SK-N-SH treated with all-trans-retinoic acid at 6 μM for 48 hours (cell line): ENCODE measurements at regions not wholly inside any gene's neighbourhood (a gene's known extent, or its start where the extent isn't known, plus 50 kb on each side); places are given as distances from the start of the nearest gene placed in this dataset.

Experiments
- ARNTL ChIP-seq: fragments of 450-650 bp; formaldehyde crosslinking; IDR thresholded peaks from 2 replicates; pipeline ENCODE4 v1.5.0; 2020; ENCODE audit warnings: low read depth, mild to moderate bottlenecking, moderate library complexity, borderline replicate concordance
- BACH2 ChIP-seq: fragments of 250-450 bp; sonication (Bioruptor Pico); IDR thresholded peaks from 2 replicates; pipeline ENCODE4 v1.9.0; 2021; ENCODE audit warnings: mild to moderate bottlenecking, borderline replicate concordance
- CREB5 ChIP-seq: fragments of 250-450 bp; sonication (Bioruptor Pico); IDR thresholded peaks from 2 replicates; pipeline ENCODE4 v1.5.1; 2020; ENCODE audit warnings: low read depth, mild to moderate bottlenecking, moderate library complexity
- CSDC2 ChIP-seq: fragments of 250-450 bp; sonication (Bioruptor Pico); IDR thresholded peaks from 2 replicates; pipeline ENCODE4 v1.5.0; 2020; ENCODE audit warnings: mild to moderate bottlenecking, moderate library complexity
- ISL1 ChIP-seq: fragments of 250-450 bp; sonication (Bioruptor Pico); IDR thresholded peaks from 2 replicates; pipeline ENCODE4 v2.1.2; 2022; ENCODE audit warnings: mild to moderate bottlenecking, moderate library complexity
- PATZ1 ChIP-seq: fragments of 250-450 bp; sonication (Bioruptor Pico); IDR thresholded peaks from 2 replicates; pipeline ENCODE4 v1.8.0; 2020; ENCODE audit warnings: mild to moderate bottlenecking, moderate library complexity, borderline replicate concordance
- POU6F1 ChIP-seq: fragments of 250-450 bp; sonication (Bioruptor Pico); IDR thresholded peaks from 2 replicates; pipeline ENCODE4 v1.8.0; 2021; ENCODE audit warnings: low read depth, mild to moderate bottlenecking, moderate library complexity, borderline replicate concordance
- PPARA ChIP-seq: fragments of 250-450 bp; sonication (Bioruptor Pico); IDR thresholded peaks from 2 replicates; pipeline ENCODE4 v1.5.0; 2020; ENCODE audit warnings: mild to moderate bottlenecking, borderline replicate concordance
- RARB ChIP-seq: fragments of 250-450 bp; sonication (Bioruptor Pico); IDR thresholded peaks from 2 replicates; pipeline ENCODE4 v1.8.0; 2021; ENCODE audit warnings: mild to moderate bottlenecking, moderate library complexity
- ZFP3 ChIP-seq: fragments of 250-450 bp; sonication (Bioruptor Pico); IDR thresholded peaks from 2 replicates; pipeline ENCODE4 v1.5.0; 2020; ENCODE audit warnings: mild to moderate bottlenecking, moderate library complexity
- ZFP30 ChIP-seq: fragments of 450-650 bp; formaldehyde crosslinking; IDR thresholded peaks from 2 replicates; pipeline ENCODE4 v1.5.0; 2022; ENCODE audit warnings: mild to moderate bottlenecking, moderate library complexity
- ZNF565 ChIP-seq: fragments of 450-650 bp; formaldehyde crosslinking; conservative IDR thresholded peaks from 2 replicates; pipeline ENCODE4 v1.5.0; 2020; ENCODE audit warnings: low read depth, mild to moderate bottlenecking, moderate library complexity
- ZNF70 ChIP-seq: fragments of 450-650 bp; formaldehyde crosslinking; IDR thresholded peaks from 2 replicates; pipeline ENCODE4 v1.5.0; 2020; ENCODE audit warnings: mild to moderate bottlenecking, moderate library complexity

- TF ChIP-seq CREB5 (CRISPR knock-in tag) = no peak
- TF ChIP-seq CSDC2 (CRISPR knock-in tag) = no peak
- TF ChIP-seq ZNF70 (CRISPR knock-in tag) = no peak
- no peak for TF ChIP-seq ZFP30 (CRISPR knock-in tag)
- TF ChIP-seq ARNTL (CRISPR knock-in tag) = no peak
- no peak for TF ChIP-seq POU6F1 (CRISPR knock-in tag)
- no peak for TF ChIP-seq ISL1 (CRISPR knock-in tag)
- TF ChIP-seq RARB = no peak
- TF ChIP-seq PPARA (CRISPR knock-in tag) = no peak
- no peak for TF ChIP-seq ZFP3 (CRISPR knock-in tag)
- TF ChIP-seq ZNF565 (CRISPR knock-in tag) = no peak
- TF ChIP-seq BACH2 (CRISPR knock-in tag) = no peak
- TF ChIP-seq PATZ1 = no peak
Measured at GRCh38 chr3:3907023-3907422, 107.8 kb downstream of the LRRN1 start.
